ENCODE measurements at regions not wholly inside any gene's neighbourhood (a gene's known extent, or its start where the extent isn't known, plus 50 kb on each side); places are given as distances from the start of the nearest gene placed in this dataset.

DNA sequence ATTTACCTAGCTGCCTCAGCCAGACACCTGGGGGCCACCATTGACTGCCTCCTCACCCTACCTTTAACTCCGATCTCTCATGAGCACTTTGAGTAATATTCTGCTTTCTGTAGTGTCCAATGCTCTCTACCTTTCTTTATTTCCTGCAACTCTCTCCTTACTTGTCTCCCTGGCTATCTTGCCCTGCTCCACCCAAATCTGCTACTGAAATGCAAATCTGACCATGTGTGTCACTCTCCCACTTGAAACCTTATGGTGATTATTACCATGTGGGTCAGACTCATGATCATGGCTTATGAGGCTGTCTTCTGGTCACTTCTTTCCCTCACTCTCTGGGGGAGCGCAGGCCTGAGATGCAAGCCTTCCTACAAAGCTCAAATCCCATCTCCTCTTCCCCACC is 83.3 kb downstream of the INSIG2 start:
- no peak for DNase-seq

DNA sequence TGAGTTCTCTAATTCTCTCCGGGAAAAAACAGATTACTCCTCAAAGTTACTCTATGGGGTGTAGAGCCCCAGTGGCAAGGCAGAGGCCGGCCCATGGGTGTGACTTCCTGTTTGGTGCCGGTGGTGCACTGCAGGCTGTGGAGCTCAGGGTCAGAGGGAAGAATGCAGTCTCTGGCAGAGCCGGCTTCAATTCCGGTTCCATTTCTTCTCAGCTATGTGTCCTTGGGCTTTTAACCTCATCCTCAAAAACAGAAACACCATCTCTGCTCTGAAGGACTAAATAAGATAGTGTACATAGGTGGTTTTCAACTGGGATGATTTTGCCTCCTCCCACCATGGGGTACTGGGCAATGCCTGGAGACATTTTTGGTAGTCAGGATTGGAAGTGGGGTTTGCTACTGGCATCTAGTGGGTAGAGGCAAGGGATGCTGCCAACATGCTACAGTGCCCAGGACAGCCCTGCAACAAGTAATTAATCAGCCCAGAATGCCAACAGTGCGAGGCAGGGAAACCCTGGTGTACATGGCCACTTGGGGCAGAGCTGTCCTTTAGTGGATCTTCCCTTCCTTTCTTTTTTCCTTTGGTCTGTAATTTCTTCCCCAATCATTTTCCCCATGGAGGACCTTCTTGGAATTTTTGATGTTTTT is 81.2 kb downstream of the INSIG2 start:
- no peak for DNase-seq

DNA sequence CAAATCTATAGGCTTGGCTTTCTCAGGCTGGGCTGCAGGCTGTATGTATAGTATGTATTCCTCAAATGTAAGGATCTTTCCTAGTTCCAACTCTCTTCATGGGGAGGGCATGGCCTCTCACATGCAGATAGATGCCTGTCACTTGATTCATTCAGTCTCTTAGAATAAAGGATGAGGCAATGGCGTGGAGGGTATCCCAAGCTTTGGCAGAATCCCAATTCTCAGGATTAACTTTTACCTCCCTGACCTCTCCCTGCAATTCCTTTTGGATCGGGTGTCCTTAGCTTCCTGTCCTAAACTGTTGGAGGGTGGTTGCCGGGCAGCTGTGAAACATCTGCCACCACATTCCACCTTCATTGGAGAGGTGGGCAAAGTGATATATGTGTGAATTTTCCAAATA is 80.3 kb downstream of the INSIG2 start:
- DNase-seq, result no peak

DNA sequence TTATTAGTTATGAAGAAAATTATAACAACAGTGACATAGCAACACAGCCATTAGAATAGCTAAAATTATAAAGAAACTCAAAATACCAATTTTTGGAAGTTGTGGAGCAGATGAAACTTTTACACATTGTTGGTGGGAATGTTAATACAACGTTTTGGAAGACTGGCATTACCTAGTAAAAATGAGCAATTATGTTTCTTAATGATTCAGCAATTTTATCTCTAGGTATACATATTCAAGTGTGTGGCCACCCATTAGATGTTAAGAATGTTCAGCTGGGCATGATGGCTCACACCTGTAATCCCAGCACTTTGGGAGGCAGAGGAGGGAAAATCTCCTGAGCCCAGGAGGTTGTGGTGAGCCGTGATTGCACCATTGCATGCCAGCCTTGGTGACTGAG is 78.8 kb downstream of the INSIG2 start:
- DNase-seq, result no peak

DNA sequence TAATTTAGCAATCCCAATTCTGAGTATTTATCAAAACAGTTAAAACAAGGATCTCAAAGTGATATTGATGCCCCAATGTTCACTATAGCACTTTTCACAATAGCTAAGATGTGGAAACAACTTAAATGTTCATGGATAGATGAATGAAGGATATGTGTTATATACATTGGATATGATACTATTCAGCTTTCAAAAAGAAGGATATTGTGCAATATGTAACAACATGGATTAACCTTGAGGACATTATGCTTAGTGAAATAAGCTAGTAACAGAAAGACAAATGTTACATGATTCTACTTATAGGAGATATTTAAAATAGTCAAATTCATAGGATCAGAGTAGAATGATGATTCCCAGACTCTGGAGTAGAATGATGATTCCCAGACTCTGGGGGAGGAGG is 78.0 kb downstream of the INSIG2 start:
- DNase-seq, result no peak

DNA sequence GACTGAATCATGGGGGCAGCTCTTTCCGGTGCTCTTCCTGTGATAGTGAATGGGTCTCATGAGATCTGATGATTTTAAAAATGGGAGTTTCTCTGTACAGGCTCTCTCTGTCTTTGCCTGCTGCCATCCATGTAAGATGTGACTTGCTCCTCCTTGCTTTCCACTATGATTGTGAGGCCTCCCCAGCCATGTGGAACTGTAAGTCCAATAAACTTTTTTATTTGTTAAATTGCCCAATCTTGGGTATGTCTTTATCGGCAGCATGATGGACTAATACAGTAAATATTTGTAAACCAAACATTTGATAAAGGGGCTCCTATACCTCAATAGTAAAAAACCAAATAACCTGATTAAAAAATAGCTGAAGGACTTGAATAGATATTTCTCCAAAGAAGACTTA is 77.3 kb downstream of the INSIG2 start:
- no peak for DNase-seq
